ENCODE measurements at regions not wholly inside any gene's neighbourhood (a gene's known extent, or its start where the extent isn't known, plus 50 kb on each side); places are given as distances from the start of the nearest gene placed in this dataset.

DNA sequence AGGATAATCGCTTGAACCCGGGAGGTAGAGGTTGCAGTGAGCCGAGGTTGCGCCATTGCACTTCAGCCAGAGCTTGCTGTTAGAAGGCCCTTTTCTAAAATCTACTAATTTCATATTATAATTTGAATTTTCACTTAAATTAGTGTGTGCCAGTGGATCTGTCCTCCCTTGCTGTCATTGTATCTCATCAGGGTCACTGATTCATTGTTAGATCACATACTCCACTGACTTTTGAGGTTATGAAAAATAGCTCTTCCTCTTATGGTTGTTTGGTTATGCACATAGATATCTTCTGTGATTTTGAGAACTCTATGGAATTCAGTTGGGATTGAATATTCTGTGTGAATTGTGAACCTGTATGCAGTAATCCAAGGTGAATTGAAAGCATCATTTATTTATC lies 53.1 kb upstream of the TULP4 start:
- Histone ChIP-seq H3K27ac (ENCODE audit: low read depth in 1 of 3, low read length in 2 of 3) (no peak overlapping the region), H3K4me1 (ENCODE audit: control insufficient read depth in 3 of 3, insufficient read depth in 2 of 3, low read depth in 1 of 3, low read length in 2 of 3) (peaks cover 0 to 6% (median 0%) of the 10 kb centered on the region in 3 donors), H3K4me3 (ENCODE audit: low read depth in 1 of 3, low read length in 3 of 3) (no peak overlapping the region), H3K36me3 (ENCODE audit: control insufficient read depth in 3 of 3, insufficient read depth in 2 of 3, low read depth in 1 of 3, low read length in 3 of 3) (peaks cover 0 to 39% (median 4%) of the 10 kb centered on the region in 3 donors), H3K27me3 (ENCODE audit: control insufficient read depth in 3 of 3, insufficient read depth in 3 of 3, low read length in 3 of 3) (no peaks in the 10 kb centered on the region), H3K9me3 (ENCODE audit: control insufficient read depth in 2 of 2, insufficient read depth in 1 of 2, low read depth in 1 of 2, low read length in 1 of 2) (peaks cover 0 to 3% of the 10 kb centered on the region in 2 donors)
- DNase-seq (no peak), FAIRE-seq (no peak)
- 99 to 100% (median 99%) methylated on average over 4 of the region's 4 CpGs for WGBS, 3 donors

- FAIRE-seq (no peak), DNase-seq (no peak)
- 96 to 99% (median 98%) methylated on average over 3 of the region's 3 CpGs for WGBS, 3 donors
These were observed 52.4 kb upstream of the TULP4 start for GRCh38 chr6:158259845-158260244.

DNA sequence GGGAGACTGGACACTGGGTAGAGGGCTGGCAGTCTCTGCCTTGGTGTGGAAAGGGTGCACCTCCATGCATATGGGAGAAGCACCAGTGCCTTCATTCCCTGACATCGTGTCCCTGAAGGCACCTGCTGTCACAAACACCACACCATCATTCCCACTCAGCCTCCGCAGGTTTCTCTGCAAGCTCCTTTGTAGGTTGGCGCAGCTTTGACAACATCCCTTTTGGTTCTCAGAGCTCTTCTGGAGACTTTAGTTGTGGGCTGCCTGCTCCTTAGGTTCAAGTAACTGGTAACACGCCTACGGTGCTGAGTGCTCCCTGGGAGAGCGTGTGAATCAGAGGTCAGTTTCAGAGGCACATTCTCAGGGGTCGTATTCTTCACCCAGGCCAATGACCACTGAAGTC lies 50.2 kb upstream of the TULP4 start:
- WGBS, 3 donors: 88 to 89% (median 88%) methylated on average over 7 of the region's 7 CpGs
- H3K36me3 ChIP-seq (ENCODE audit: control insufficient read depth in 3 of 3, insufficient read depth in 2 of 3, low read depth in 1 of 3, low read length in 3 of 3): peaks cover 0 to 41% (median 4%) of the 10 kb centered on the region in 3 donors
- H3K4me3 ChIP-seq (ENCODE audit: low read depth in 1 of 3, low read length in 3 of 3): no peak overlapping the region
- FAIRE-seq (no peak), DNase-seq (no peak)
- H3K27me3 ChIP-seq (ENCODE audit: control insufficient read depth in 3 of 3, insufficient read depth in 3 of 3, low read length in 3 of 3): no peaks in the 10 kb centered on the region
- H3K4me1 ChIP-seq (ENCODE audit: control insufficient read depth in 3 of 3, insufficient read depth in 2 of 3, low read depth in 1 of 3, low read length in 2 of 3): peaks cover 0 to 3% (median 0%) of the 10 kb centered on the region in 3 donors
- H3K27ac ChIP-seq (ENCODE audit: low read depth in 1 of 3, low read length in 2 of 3): no peak overlapping the region
- H3K9me3 ChIP-seq (ENCODE audit: control insufficient read depth in 2 of 2, insufficient read depth in 1 of 2, low read depth in 1 of 2, low read length in 1 of 2): peaks cover 0 to 3% of the 10 kb centered on the region in 2 donors

More at GRCh38 chr6:158259845-158260244, 52.4 kb upstream of the TULP4 start:
- Histone ChIP-seq H3K4me3 (ENCODE audit: low read depth in 1 of 3, low read length in 3 of 3) (no peak overlapping the region), H3K4me1 (ENCODE audit: control insufficient read depth in 3 of 3, insufficient read depth in 2 of 3, low read depth in 1 of 3, low read length in 2 of 3) (peaks cover 0 to 6% (median 0%) of the 10 kb centered on the region in 3 donors), H3K27ac (ENCODE audit: low read depth in 1 of 3, low read length in 2 of 3) (no peak overlapping the region), H3K9me3 (ENCODE audit: control insufficient read depth in 2 of 2, insufficient read depth in 1 of 2, low read depth in 1 of 2, low read length in 1 of 2) (peaks cover 0 to 3% of the 10 kb centered on the region in 2 donors), H3K36me3 (ENCODE audit: control insufficient read depth in 3 of 3, insufficient read depth in 2 of 3, low read depth in 1 of 3, low read length in 3 of 3) (peaks cover 0 to 41% (median 4%) of the 10 kb centered on the region in 3 donors), H3K27me3 (ENCODE audit: control insufficient read depth in 3 of 3, insufficient read depth in 3 of 3, low read length in 3 of 3) (no peaks in the 10 kb centered on the region)
